ENCODE measurements at regions not wholly inside any gene's neighbourhood (a gene's known extent, or its start where the extent isn't known, plus 50 kb on each side); places are given as distances from the start of the nearest gene placed in this dataset.

GRCh38 chr20:6679086-6679485 lies 88.4 kb upstream of the BMP2 start:
- Histone ChIP-seq H3K4me3 (ENCODE audit: low read depth in 2 of 2, low read length in 2 of 2) (no peak overlapping the region), H3K27ac (ENCODE audit: low read length) (no peak overlapping the region), H3K9me3 (ENCODE audit: control insufficient read depth, insufficient read depth, low read depth, low read length) (no peaks in the 10 kb centered on the region), H3K4me1 (ENCODE audit: control insufficient read depth, insufficient read depth, low read length) (no peaks in the 10 kb centered on the region), H3K36me3 (ENCODE audit: control insufficient read depth, insufficient read depth, low read length) (no peaks in the 10 kb centered on the region), H3K27me3 (ENCODE audit: control insufficient read depth, insufficient read depth, low read length) (no peaks in the 10 kb centered on the region)
- DNase-seq (ENCODE audit: low read depth, low spot score) (no peak), ATAC-seq (no peak)
- in situ Hi-C loops (cut with HindIII; ENCODE audit: low pct_unique_long_range_greater_than_20kb, low sequenced_read_pairs) (no loop called here), intact Hi-C loops (cut with micrococcal nuclease; ENCODE audit: unreplicated experiment) (no loop called here)
- POLR2A ChIA-PET = no interaction called here
- BruUV-seq (replicated peaks) = no TSS peak
- CTCF ChIA-PET = no interaction called here
- TF ChIP-seq CTCF (IDR thresholded peaks at IDR 0.05) (no peak), SIN3A (IDR thresholded peaks at IDR 0.05; ENCODE audit: borderline replicate concordance, insufficient read depth, low read depth, low read length) (no peak), REST (IDR thresholded peaks at IDR 0.05; ENCODE audit: insufficient read depth in 1 of 2, low read depth in 2 of 2, low read length in 1 of 2) (no peak), TCF7L2 (IDR thresholded peaks at IDR 0.05; ENCODE audit: low read depth, low read length) (no peak), POLR2AphosphoS5 (IDR thresholded peaks at IDR 0.05; ENCODE audit: low read depth, low read length) (no peak)

GRCh38 chr20:6678101-6678500 lies 89.4 kb upstream of the BMP2 start:
- no peaks in the 10 kb centered on the region for H3K27me3 ChIP-seq (ENCODE audit: control insufficient read depth, insufficient read depth, low read length)
- no peaks in the 10 kb centered on the region for H3K4me1 ChIP-seq (ENCODE audit: control insufficient read depth, insufficient read depth, low read length)
- intact Hi-C loops (cut with micrococcal nuclease; ENCODE audit: unreplicated experiment) = no loop called here
- H3K4me3 ChIP-seq (ENCODE audit: low read depth in 2 of 2, low read length in 2 of 2) = no peak overlapping the region
- DNase-seq (ENCODE audit: low read depth, low spot score) (no peak), ATAC-seq (no peak)
- in situ Hi-C loops (cut with HindIII; ENCODE audit: low pct_unique_long_range_greater_than_20kb, low sequenced_read_pairs) = no loop called here
- ChIA-PET CTCF (no interaction called here), POLR2A (no interaction called here)
- no peaks in the 10 kb centered on the region for H3K9me3 ChIP-seq (ENCODE audit: control insufficient read depth, insufficient read depth, low read depth, low read length)
- TF ChIP-seq CTCF (IDR thresholded peaks at IDR 0.05) = no peak
- TF ChIP-seq REST (IDR thresholded peaks at IDR 0.05; ENCODE audit: insufficient read depth in 1 of 2, low read depth in 2 of 2, low read length in 1 of 2) = no peak
- no peak for TF ChIP-seq TCF7L2 (IDR thresholded peaks at IDR 0.05; ENCODE audit: low read depth, low read length)
- no peak for TF ChIP-seq SIN3A (IDR thresholded peaks at IDR 0.05; ENCODE audit: borderline replicate concordance, insufficient read depth, low read depth, low read length)
- no peak for TF ChIP-seq POLR2AphosphoS5 (IDR thresholded peaks at IDR 0.05; ENCODE audit: low read depth, low read length)
- no peak overlapping the region for H3K27ac ChIP-seq (ENCODE audit: low read length)
- BruUV-seq (replicated peaks) = no TSS peak
- no peaks in the 10 kb centered on the region for H3K36me3 ChIP-seq (ENCODE audit: control insufficient read depth, insufficient read depth, low read length)
